Calu3 (cell line): ENCODE measurements at regions not wholly inside any gene's neighbourhood (a gene's known extent, or its start where the extent isn't known, plus 50 kb on each side); places are given as distances from the start of the nearest gene placed in this dataset.
A peak's percentile ranks its signal among the peaks of the same experiment; 100 is the strongest.
"Not testable (repeated sequence)": the region's sequence is repeated elsewhere in the genome, so short reads cannot be mapped to it uniquely, and the experiment has no call there.

ENCODE experiments used
- BruUV-seq: library from RNA; stranded (reverse); fragments of 400-500 nt; replicated peaks from 2 replicates; lab custom pipeline; 2021; lab: Mats Ljungman, UMichigan
- CTCF ChIA-PET: fragments of 300-600 bp; sonication (Branson Sonifier 250); formaldehyde crosslinking; loops from one replicate; lab custom pipeline; 2022; ENCODE audit warnings: antibody characterized with exemption; lab: Charles Lee
- DNase-seq: peaks from one replicate; pipeline ENCODE4 v3.0.0; 2022
- H3K27ac Mint-ChIP-seq: one replicate; pipeline ENCODE4 v1.8.0; 2022; ENCODE audit warnings: mixed read lengths; ENCODE audit not compliant: unreplicated experiment
- H3K27me3 Mint-ChIP-seq: one replicate; pipeline ENCODE4 v1.8.0; 2022; ENCODE audit warnings: mixed read lengths; ENCODE audit not compliant: unreplicated experiment
- H3K36me3 Mint-ChIP-seq: one replicate; pipeline ENCODE4 v1.8.0; 2022; ENCODE audit warnings: mild to moderate bottlenecking, moderate library complexity, mixed read lengths; ENCODE audit not compliant: insufficient read depth, unreplicated experiment
- H3K4me1 Mint-ChIP-seq: one replicate; pipeline ENCODE4 v1.8.0; 2022; ENCODE audit warnings: mild to moderate bottlenecking, low read depth, mixed read lengths; ENCODE audit not compliant: unreplicated experiment
- H3K4me3 Mint-ChIP-seq: one replicate; pipeline ENCODE4 v1.8.0; 2022; ENCODE audit warnings: mild to moderate bottlenecking, low read depth, moderate library complexity, mixed read lengths; ENCODE audit not compliant: unreplicated experiment
- H3K9me3 Mint-ChIP-seq: one replicate; pipeline ENCODE4 v1.8.0; 2022; ENCODE audit warnings: low read depth, mixed read lengths; ENCODE audit not compliant: unreplicated experiment
- intact Hi-C: fragments of 100-400 bp; cut with micrococcal nuclease; formaldehyde crosslinking; loops from one replicate; pipeline ENCODE4 v1.10.0; 2022; ENCODE audit not compliant: unreplicated experiment
- TF ChIP-seq, protein P1 (sequence below): fragments of 200-600 bp; IDR thresholded peaks from one replicate; pipeline ENCODE4 v1.8.0; 2022; ENCODE audit warnings: antibody characterized with exemption; ENCODE audit not compliant: unreplicated experiment

DNA sequence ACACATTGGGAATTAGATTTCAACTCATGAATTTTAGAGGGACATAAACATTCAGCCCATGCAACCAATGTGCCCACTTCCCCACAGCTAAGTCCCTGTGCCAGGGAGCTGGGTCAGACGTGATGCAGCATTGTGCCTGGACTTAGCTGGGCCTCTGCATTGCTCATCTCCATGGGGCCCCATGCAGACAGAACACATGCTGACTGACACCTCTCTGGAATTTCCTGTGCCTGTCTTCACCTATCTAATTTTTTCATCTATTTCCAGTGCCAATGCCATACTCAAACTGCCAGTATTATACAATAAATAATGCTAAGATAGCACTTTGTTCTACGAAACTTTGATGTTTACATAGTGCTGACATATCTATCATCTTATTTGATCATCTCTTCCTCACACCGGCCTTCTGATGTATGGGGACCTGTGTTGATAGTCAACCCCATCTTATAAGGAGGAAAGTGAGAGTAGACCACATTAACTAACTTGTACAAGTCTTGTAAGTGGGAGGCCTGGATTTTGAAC lies 92.2 kb downstream of the CDC42EP3 start:
- DNase-seq = no peak
- no TSS peak for BruUV-seq
- no peaks in the 10 kb centered on the region for H3K36me3 Mint-ChIP-seq
- no peak overlapping the region for H3K27ac Mint-ChIP-seq
- peaks cover 15% of the 10 kb centered on the region for H3K4me1 Mint-ChIP-seq
- peaks cover 3% of the 10 kb centered on the region for H3K9me3 Mint-ChIP-seq
- H3K27me3 Mint-ChIP-seq = no peaks in the 10 kb centered on the region
- CTCF ChIA-PET = interaction anchor here (0.6 kb wide), 1 partner anchor 252 kb away, joined by 3 read pairs; no protein-coding TSS in a partner anchor
- intact Hi-C loops = no loop called here
- H3K4me3 Mint-ChIP-seq = no peak overlapping the region
- TF ChIP-seq, protein P1, sequence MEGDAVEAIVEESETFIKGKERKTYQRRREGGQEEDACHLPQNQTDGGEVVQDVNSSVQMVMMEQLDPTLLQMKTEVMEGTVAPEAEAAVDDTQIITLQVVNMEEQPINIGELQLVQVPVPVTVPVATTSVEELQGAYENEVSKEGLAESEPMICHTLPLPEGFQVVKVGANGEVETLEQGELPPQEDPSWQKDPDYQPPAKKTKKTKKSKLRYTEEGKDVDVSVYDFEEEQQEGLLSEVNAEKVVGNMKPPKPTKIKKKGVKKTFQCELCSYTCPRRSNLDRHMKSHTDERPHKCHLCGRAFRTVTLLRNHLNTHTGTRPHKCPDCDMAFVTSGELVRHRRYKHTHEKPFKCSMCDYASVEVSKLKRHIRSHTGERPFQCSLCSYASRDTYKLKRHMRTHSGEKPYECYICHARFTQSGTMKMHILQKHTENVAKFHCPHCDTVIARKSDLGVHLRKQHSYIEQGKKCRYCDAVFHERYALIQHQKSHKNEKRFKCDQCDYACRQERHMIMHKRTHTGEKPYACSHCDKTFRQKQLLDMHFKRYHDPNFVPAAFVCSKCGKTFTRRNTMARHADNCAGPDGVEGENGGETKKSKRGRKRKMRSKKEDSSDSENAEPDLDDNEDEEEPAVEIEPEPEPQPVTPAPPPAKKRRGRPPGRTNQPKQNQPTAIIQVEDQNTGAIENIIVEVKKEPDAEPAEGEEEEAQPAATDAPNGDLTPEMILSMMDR = no peak

- H3K9me3 Mint-ChIP-seq, CTCF ChIA-PET, H3K4me3 Mint-ChIP-seq, BruUV-seq, H3K36me3 Mint-ChIP-seq, DNase-seq, H3K27me3 Mint-ChIP-seq, H3K27ac Mint-ChIP-seq: not testable (repeated sequence)
- intact Hi-C loops = loop anchor here (10.0 kb wide), 1 partner anchor 165 kb away; no protein-coding TSS in a partner anchor
- H3K4me1 Mint-ChIP-seq = peaks cover 19% of the 10 kb centered on the region
Observed at GRCh38 chr2:37579949-37580348, 91.5 kb downstream of the CDC42EP3 start.

GRCh38 chr2:37581433-37581832 lies 90.0 kb downstream of the CDC42EP3 start:
- TF ChIP-seq, protein P1 = no peak
- CTCF ChIA-PET = no interaction called here
- peaks cover 3% of the 10 kb centered on the region for H3K9me3 Mint-ChIP-seq
- no peak overlapping the region for H3K4me3 Mint-ChIP-seq
- intact Hi-C loops = loop anchor here (10.0 kb wide), 1 partner anchor 167 kb away; no protein-coding TSS in a partner anchor
- H3K27ac Mint-ChIP-seq = no peak overlapping the region
- H3K36me3 Mint-ChIP-seq = no peaks in the 10 kb centered on the region
- no TSS peak for BruUV-seq
- H3K27me3 Mint-ChIP-seq = no peaks in the 10 kb centered on the region
- H3K4me1 Mint-ChIP-seq = peaks cover 34% of the 10 kb centered on the region
- no peak for DNase-seq

DNA sequence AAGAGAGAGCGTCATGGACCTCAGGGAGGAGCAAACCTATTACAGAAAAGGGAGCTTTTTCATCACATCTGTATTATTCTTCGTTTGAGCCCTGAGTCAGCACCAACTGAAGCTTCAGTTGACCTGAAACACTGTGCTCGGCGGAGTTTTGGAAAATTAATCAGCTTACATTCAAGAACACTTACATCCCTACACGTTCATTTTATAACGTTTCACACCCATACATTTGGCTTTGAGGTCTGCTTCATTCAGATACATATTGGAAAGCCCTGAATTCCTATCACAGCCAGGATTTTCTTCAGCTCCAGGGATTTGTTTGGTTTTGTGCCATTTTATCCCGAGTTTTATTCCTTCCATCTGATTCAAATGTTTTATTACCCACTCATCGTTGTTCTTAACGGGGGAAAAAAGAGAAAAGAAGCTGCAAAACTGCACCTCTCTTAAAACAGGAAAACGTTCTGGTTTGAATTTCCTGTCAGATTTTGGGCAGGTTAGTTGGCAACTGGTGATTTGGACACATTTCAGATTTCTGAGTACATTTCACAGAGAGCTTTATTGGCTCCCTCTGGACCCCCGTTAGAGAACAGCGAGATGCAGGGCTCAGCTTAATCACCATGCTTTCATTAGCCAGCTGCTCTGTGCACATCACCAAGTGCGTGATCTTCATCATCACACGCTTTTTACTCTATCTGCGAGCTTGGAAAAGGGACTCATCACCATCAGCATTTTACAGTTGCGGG lies 88.8 kb downstream of the CDC42EP3 start:
- no peak overlapping the region for H3K4me3 Mint-ChIP-seq
- TF ChIP-seq, protein P1 = no peak
- H3K4me1 Mint-ChIP-seq = peaks cover 46% of the 10 kb centered on the region
- no peak for DNase-seq
- H3K36me3 Mint-ChIP-seq = no peaks in the 10 kb centered on the region
- intact Hi-C loops = loop anchor here (10.0 kb wide), 1 partner anchor 168 kb away; no protein-coding TSS in a partner anchor
- no peaks in the 10 kb centered on the region for H3K27me3 Mint-ChIP-seq
- peaks cover 3% of the 10 kb centered on the region for H3K9me3 Mint-ChIP-seq
- CTCF ChIA-PET = no interaction called here
- no TSS peak for BruUV-seq
- no peak overlapping the region for H3K27ac Mint-ChIP-seq

DNA sequence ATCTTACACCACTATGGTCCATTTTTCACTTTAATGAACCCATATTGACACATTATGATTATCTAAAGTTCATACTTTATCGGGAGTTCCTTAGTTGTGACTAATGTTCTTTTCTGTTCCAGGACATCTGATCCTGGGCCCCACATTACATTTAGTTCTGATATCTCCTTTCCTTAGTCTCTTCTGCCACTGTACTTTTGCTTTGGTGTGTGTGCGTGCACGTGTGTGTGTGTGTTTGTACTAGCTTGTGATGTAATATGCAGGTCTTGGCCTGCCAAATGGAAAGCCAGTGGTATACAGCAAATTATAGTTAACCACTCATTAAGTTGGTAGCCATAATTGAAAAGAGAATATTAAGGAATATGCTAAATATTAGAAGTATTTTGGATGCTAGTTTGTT lies 88.0 kb downstream of the CDC42EP3 start:
- Mint-ChIP-seq H3K4me1 (peaks cover 53% of the 10 kb centered on the region), H3K27ac (peak overlapping the region; percentile 2), H3K4me3 (no peak overlapping the region), H3K36me3 (peaks cover 2% of the 10 kb centered on the region), H3K27me3 (no peaks in the 10 kb centered on the region), H3K9me3 (peaks cover 3% of the 10 kb centered on the region)
- intact Hi-C loops = loop anchor here (10.0 kb wide), 1 partner anchor 169 kb away; no protein-coding TSS in a partner anchor
- DNase-seq = no peak
- no TSS peak for BruUV-seq
- CTCF ChIA-PET = interaction anchor here (0.6 kb wide), 1 partner anchor 52 kb away, joined by 4 read pairs; no protein-coding TSS in a partner anchor
- TF ChIP-seq, protein P1 = no peak
